ENCODE measurements at regions not wholly inside any gene's neighbourhood (a gene's known extent, or its start where the extent isn't known, plus 50 kb on each side); places are given as distances from the start of the nearest gene placed in this dataset.
"Not testable (repeated sequence)": the region's sequence is repeated elsewhere in the genome, so short reads cannot be mapped to it uniquely, and the experiment has no call there.

- no peak overlapping the region for H3K27ac ChIP-seq
- H3K4me3 ChIP-seq = no peak overlapping the region
- DNase-seq = no peak
- H3K4me1 ChIP-seq = no peaks in the 10 kb centered on the region
- no peaks in the 10 kb centered on the region for H3K36me3 ChIP-seq
- no peaks in the 10 kb centered on the region for H3K9me3 ChIP-seq (replicated peaks)
- H3K27me3 ChIP-seq = no peaks in the 10 kb centered on the region
These were observed 339.2 kb upstream of the HNRNPA3 start for GRCh38 chr2:176873403-176873802.

- H3K9me3 ChIP-seq (replicated peaks) = no peaks in the 10 kb centered on the region
- H3K36me3 ChIP-seq = no peaks in the 10 kb centered on the region
- no peaks in the 10 kb centered on the region for H3K4me1 ChIP-seq
- no peak overlapping the region for H3K4me3 ChIP-seq
- H3K27ac ChIP-seq = no peak overlapping the region
- no peaks in the 10 kb centered on the region for H3K27me3 ChIP-seq
- DNase-seq = no peak
These were observed 336.0 kb upstream of the HNRNPA3 start for GRCh38 chr2:176876493-176877103.

- H3K9me3 ChIP-seq (replicated peaks) = no peaks in the 10 kb centered on the region
- no peak for DNase-seq
- no peak overlapping the region for H3K4me3 ChIP-seq
- H3K36me3 ChIP-seq = no peaks in the 10 kb centered on the region
- no peaks in the 10 kb centered on the region for H3K27me3 ChIP-seq
- H3K4me1 ChIP-seq = no peaks in the 10 kb centered on the region
- H3K27ac ChIP-seq = no peak overlapping the region
These were observed 333.1 kb upstream of the HNRNPA3 start for GRCh38 chr2:176879426-176879995.

- not testable (repeated sequence) for H3K4me1 ChIP-seq; H3K9me3 ChIP-seq (replicated peaks); H3K36me3 ChIP-seq; H3K27ac ChIP-seq; DNase-seq; H3K27me3 ChIP-seq; H3K4me3 ChIP-seq
These were observed 330.5 kb upstream of the HNRNPA3 start for GRCh38 chr2:176882045-176882444.

GRCh38 chr2:176885001-176885643 lies 327.5 kb upstream of the HNRNPA3 start:
- H3K4me1 ChIP-seq = no peaks in the 10 kb centered on the region
- H3K9me3 ChIP-seq (replicated peaks) = no peaks in the 10 kb centered on the region
- no peak overlapping the region for H3K4me3 ChIP-seq
- DNase-seq = no peak
- 0 out of 2 replicates have a peak, but pooled peaks cover 10% of the 10 kb centered on the region for H3K27me3 ChIP-seq
- no peaks in the 10 kb centered on the region for H3K36me3 ChIP-seq
- no peak overlapping the region for H3K27ac ChIP-seq

GRCh38 chr2:176885661-176886060 lies 326.9 kb upstream of the HNRNPA3 start:
- Histone ChIP-seq H3K4me3 (no peak overlapping the region), H3K27me3 (0 out of 2 replicates have a peak, but pooled peaks cover 10% of the 10 kb centered on the region), H3K9me3 (replicated peaks) (no peaks in the 10 kb centered on the region)

GRCh38 chr2:176891105-176891504 lies 321.5 kb upstream of the HNRNPA3 start:
- DNase-seq = no peak
- Histone ChIP-seq H3K27ac (no peak overlapping the region), H3K4me3 (no peak overlapping the region), H3K4me1 (no peaks in the 10 kb centered on the region), H3K9me3 (replicated peaks) (no peaks in the 10 kb centered on the region), H3K27me3 (0 out of 2 replicates have a peak, but pooled peaks cover 10% of the 10 kb centered on the region), H3K36me3 (no peaks in the 10 kb centered on the region)

More at GRCh38 chr2:176885661-176886060, 326.9 kb upstream of the HNRNPA3 start:
- H3K27ac ChIP-seq = no peak overlapping the region
- no peak for DNase-seq
- H3K36me3 ChIP-seq = no peaks in the 10 kb centered on the region
- H3K4me1 ChIP-seq = no peaks in the 10 kb centered on the region

- H3K4me3 ChIP-seq = no peak overlapping the region
- no peaks in the 10 kb centered on the region for H3K9me3 ChIP-seq (replicated peaks)
- no peak for DNase-seq
- no peak overlapping the region for H3K27ac ChIP-seq
- H3K36me3 ChIP-seq = no peaks in the 10 kb centered on the region
- no peaks in the 10 kb centered on the region for H3K4me1 ChIP-seq
- H3K27me3 ChIP-seq = 0 out of 2 replicates have a peak, but pooled peaks cover 10% of the 10 kb centered on the region
These were observed 320.7 kb upstream of the HNRNPA3 start for GRCh38 chr2:176891857-176892256.

- no peak for DNase-seq
- Histone ChIP-seq H3K4me1 (no peaks in the 10 kb centered on the region), H3K36me3 (no peaks in the 10 kb centered on the region), H3K4me3 (no peak overlapping the region), H3K27ac (no peak overlapping the region), H3K9me3 (replicated peaks) (no peaks in the 10 kb centered on the region), H3K27me3 (0 out of 2 replicates have a peak, but pooled peaks cover 10% of the 10 kb centered on the region)
These were observed 319.8 kb upstream of the HNRNPA3 start for GRCh38 chr2:176892676-176893226.

- Histone ChIP-seq H3K27me3 (no peaks in the 10 kb centered on the region), H3K9me3 (replicated peaks) (no peaks in the 10 kb centered on the region), H3K4me3 (no peak overlapping the region), H3K36me3 (no peaks in the 10 kb centered on the region), H3K27ac (no peak overlapping the region), H3K4me1 (no peaks in the 10 kb centered on the region)
- no peak for DNase-seq
These were observed 317.4 kb upstream of the HNRNPA3 start for GRCh38 chr2:176895158-176895557.

GRCh38 chr2:176902454-176902853 lies 310.1 kb upstream of the HNRNPA3 start:
- Histone ChIP-seq H3K36me3 (no peaks in the 10 kb centered on the region), H3K4me1 (no peaks in the 10 kb centered on the region), H3K27me3 (no peaks in the 10 kb centered on the region)

GRCh38 chr2:176904053-176904452 lies 308.5 kb upstream of the HNRNPA3 start:
- not testable (repeated sequence) for DNase-seq; H3K27me3 ChIP-seq; H3K9me3 ChIP-seq (replicated peaks)

More at GRCh38 chr2:176902454-176902853, 310.1 kb upstream of the HNRNPA3 start:
- Histone ChIP-seq H3K27ac (no peak overlapping the region), H3K4me3 (no peak overlapping the region), H3K9me3 (replicated peaks) (no peaks in the 10 kb centered on the region)
- DNase-seq = no peak

GRCh38 chr2:176907341-176907740 lies 305.3 kb upstream of the HNRNPA3 start:
- Histone ChIP-seq H3K36me3 (no peaks in the 10 kb centered on the region), H3K27ac (no peak overlapping the region), H3K4me3 (no peak overlapping the region), H3K4me1 (no peaks in the 10 kb centered on the region), H3K27me3 (no peaks in the 10 kb centered on the region), H3K9me3 (replicated peaks) (no peaks in the 10 kb centered on the region)
- DNase-seq = no peak

More at GRCh38 chr2:176904053-176904452, 308.5 kb upstream of the HNRNPA3 start:
- not testable (repeated sequence) for H3K4me3 ChIP-seq, H3K27ac ChIP-seq, H3K36me3 ChIP-seq, H3K4me1 ChIP-seq

- no peak for DNase-seq
- no peak overlapping the region for H3K4me3 ChIP-seq
- no peak overlapping the region for H3K27ac ChIP-seq
- no peaks in the 10 kb centered on the region for H3K27me3 ChIP-seq
- H3K9me3 ChIP-seq (replicated peaks) = no peaks in the 10 kb centered on the region
- H3K36me3 ChIP-seq = no peaks in the 10 kb centered on the region
- no peaks in the 10 kb centered on the region for H3K4me1 ChIP-seq
These were observed 301.8 kb upstream of the HNRNPA3 start for GRCh38 chr2:176910828-176911227.

- Histone ChIP-seq H3K36me3 (no peaks in the 10 kb centered on the region), H3K27ac (no peak overlapping the region), H3K4me1 (no peaks in the 10 kb centered on the region), H3K4me3 (no peak overlapping the region), H3K27me3 (peaks cover 6% of the 10 kb centered on the region; the same call in 1 of the 2 replicates), H3K9me3 (replicated peaks) (no peaks in the 10 kb centered on the region)
- no peak for DNase-seq
These were observed 298.6 kb upstream of the HNRNPA3 start for GRCh38 chr2:176913955-176914354.

Measured in SJCRH30 (cell line).